OCI-LY1 (cell line): ENCODE measurements at regions not wholly inside any gene's neighbourhood (a gene's known extent, or its start where the extent isn't known, plus 50 kb on each side); places are given as distances from the start of the nearest gene placed in this dataset.

Source experiments
- H2AFZ ChIP-seq: fragments of 200-600 bp; sonication (generic), shearing (Covaris generic); 2 replicates; pipeline ENCODE4 v1.6.0; 2014; ENCODE audit warnings: antibody characterized with exemption, mild to moderate bottlenecking, low read length
- H3F3A ChIP-seq: fragments of 200-600 bp; sonication (generic), shearing (Covaris generic); 2 replicates; pipeline ENCODE4 v1.6.0; 2014; ENCODE audit warnings: mild to moderate bottlenecking, antibody characterized with exemption, low read length, moderate library complexity; ENCODE audit not compliant: insufficient read depth
- H3K27ac ChIP-seq: fragments of 200-600 bp; sonication (generic); 2 replicates; pipeline ENCODE4 v1.5.1; 2014; ENCODE audit warnings: low read length, mixed run types, mild to moderate bottlenecking, low read depth; ENCODE audit not compliant: poor library complexity, severe bottlenecking
- H3K27me3 ChIP-seq: fragments of 200-600 bp; sonication (generic); 2 replicates; pipeline ENCODE4 v1.6.0; 2014; ENCODE audit warnings: antibody characterized with exemption, mild to moderate bottlenecking, low read length, moderate library complexity; ENCODE audit not compliant: insufficient read depth
- H3K36me3 ChIP-seq: fragments of 200-600 bp; sonication (generic); 2 replicates; pipeline ENCODE4 v1.6.1; 2014; ENCODE audit warnings: mild to moderate bottlenecking, antibody characterized with exemption, low read length, moderate library complexity, mixed read lengths; ENCODE audit not compliant: insufficient read depth
- H3K4me1 ChIP-seq: fragments of 200-600 bp; sonication (generic); 2 replicates; pipeline ENCODE4 v1.5.1; 2014; ENCODE audit warnings: mild to moderate bottlenecking, low read length, moderate library complexity; ENCODE audit not compliant: insufficient read depth, severe bottlenecking
- H3K4me2 ChIP-seq: fragments of 200-600 bp; sonication (generic), shearing (Covaris generic); 2 replicates; pipeline ENCODE4 v1.6.1; 2014; ENCODE audit warnings: low read length
- H3K4me3 ChIP-seq: fragments of 200-600 bp; sonication (generic); 2 replicates; pipeline ENCODE4 v1.5.1; 2014; ENCODE audit warnings: low read length, low read depth, mild to moderate bottlenecking, mixed read lengths; ENCODE audit not compliant: poor library complexity, severe bottlenecking
- H3K79me2 ChIP-seq: fragments of 200-600 bp; shearing (Covaris generic); 2 replicates; pipeline ENCODE4 v1.6.1; 2016; ENCODE audit warnings: mixed run types, low read length, mixed read lengths; ENCODE audit not compliant: insufficient read depth
- H3K9ac ChIP-seq: fragments of 200-600 bp; sonication (generic), shearing (Covaris generic); 2 replicates; pipeline ENCODE4 v1.6.1; 2014; ENCODE audit warnings: mild to moderate bottlenecking, low read length, mixed read lengths
- H3K9me2 ChIP-seq: fragments of 200-600 bp; sonication (generic), shearing (Covaris generic); 2 replicates; pipeline ENCODE4 v1.6.1; 2014; ENCODE audit warnings: low read depth, mild to moderate bottlenecking, low read length, mixed read lengths
- H3K9me3 ChIP-seq: fragments of 200-600 bp; shearing (Covaris generic); 2 replicates; pipeline ENCODE4 v1.6.1; 2014; ENCODE audit warnings: low read length, mixed read lengths
- H4K20me1 ChIP-seq: fragments of 200-600 bp; sonication (generic), shearing (Covaris generic); 2 replicates; pipeline ENCODE4 v1.6.0; 2016; ENCODE audit warnings: mild to moderate bottlenecking, low read length; ENCODE audit not compliant: insufficient read depth
- EZH2 ChIP-seq: fragments of 200-600 bp; sonication (generic), shearing (Covaris generic); IDR thresholded peaks from 2 replicates; pipeline ENCODE4 v1.8.0; 2017; ENCODE audit warnings: borderline replicate concordance, mixed run types, mild to moderate bottlenecking, antibody characterized with exemption, low read length, moderate library complexity, mixed read lengths
- TF ChIP-seq, protein P1 (sequence below): fragments of 200-600 bp; sonication (generic), shearing (Covaris generic); IDR thresholded peaks from 2 replicates; pipeline ENCODE4 v1.5.1; 2017; ENCODE audit warnings: mild to moderate bottlenecking, antibody characterized with exemption, low read length, moderate library complexity, mixed read lengths

GRCh38 chr10:123588386-123588914, 77.7 kb upstream of the GPR26 start:
- Histone ChIP-seq H3K4me1 (no peaks in the 10 kb centered on the region), H3K9me2 (no peaks in the 10 kb centered on the region), H3K4me3 (no peak overlapping the region), H3K9ac (no peak overlapping the region), H3K36me3 (no peaks in the 10 kb centered on the region), H3K4me2 (no peak overlapping the region), H3K27me3 (0 out of 2 replicates have a peak, but pooled peaks cover under 1% of the 10 kb centered on the region), H3K79me2 (no peaks in the 10 kb centered on the region), H2AFZ (no peak overlapping the region), H3F3A (no peaks in the 10 kb centered on the region), H3K27ac (no peak overlapping the region), H3K9me3 (no peaks in the 10 kb centered on the region), H4K20me1 (no peaks in the 10 kb centered on the region)
- no peak for TF ChIP-seq EZH2
- TF ChIP-seq, protein P1, sequence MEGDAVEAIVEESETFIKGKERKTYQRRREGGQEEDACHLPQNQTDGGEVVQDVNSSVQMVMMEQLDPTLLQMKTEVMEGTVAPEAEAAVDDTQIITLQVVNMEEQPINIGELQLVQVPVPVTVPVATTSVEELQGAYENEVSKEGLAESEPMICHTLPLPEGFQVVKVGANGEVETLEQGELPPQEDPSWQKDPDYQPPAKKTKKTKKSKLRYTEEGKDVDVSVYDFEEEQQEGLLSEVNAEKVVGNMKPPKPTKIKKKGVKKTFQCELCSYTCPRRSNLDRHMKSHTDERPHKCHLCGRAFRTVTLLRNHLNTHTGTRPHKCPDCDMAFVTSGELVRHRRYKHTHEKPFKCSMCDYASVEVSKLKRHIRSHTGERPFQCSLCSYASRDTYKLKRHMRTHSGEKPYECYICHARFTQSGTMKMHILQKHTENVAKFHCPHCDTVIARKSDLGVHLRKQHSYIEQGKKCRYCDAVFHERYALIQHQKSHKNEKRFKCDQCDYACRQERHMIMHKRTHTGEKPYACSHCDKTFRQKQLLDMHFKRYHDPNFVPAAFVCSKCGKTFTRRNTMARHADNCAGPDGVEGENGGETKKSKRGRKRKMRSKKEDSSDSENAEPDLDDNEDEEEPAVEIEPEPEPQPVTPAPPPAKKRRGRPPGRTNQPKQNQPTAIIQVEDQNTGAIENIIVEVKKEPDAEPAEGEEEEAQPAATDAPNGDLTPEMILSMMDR = no peak

DNA sequence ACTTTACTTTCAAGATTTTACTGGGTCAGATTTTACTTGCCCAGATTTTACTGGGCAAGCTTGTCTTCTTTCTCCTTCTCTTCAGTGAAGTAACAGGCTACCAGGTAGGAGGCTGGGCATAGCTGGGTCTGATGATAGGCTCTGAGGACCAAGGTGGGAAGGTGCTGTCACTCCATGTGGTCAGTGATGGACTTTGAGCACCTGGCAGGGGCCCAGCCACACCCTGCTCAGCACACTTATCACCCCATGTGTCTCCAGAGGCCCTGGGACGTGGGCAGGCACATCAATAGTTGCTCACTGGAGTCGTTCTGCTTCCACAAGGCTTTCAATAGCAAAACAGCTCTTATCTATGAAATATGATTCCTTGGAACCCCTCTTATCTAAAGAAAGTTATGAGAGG, 70.5 kb upstream of the GPR26 start:
- no peak overlapping the region for H2AFZ ChIP-seq
- no peaks in the 10 kb centered on the region for H3K9me2 ChIP-seq
- TF ChIP-seq EZH2 = no peak
- TF ChIP-seq, protein P1 = no peak
- no peaks in the 10 kb centered on the region for H3F3A ChIP-seq
- H3K79me2 ChIP-seq = no peaks in the 10 kb centered on the region
- H3K27me3 ChIP-seq = no peaks in the 10 kb centered on the region
- no peak overlapping the region for H3K27ac ChIP-seq
- H3K4me2 ChIP-seq = no peak overlapping the region
- H3K36me3 ChIP-seq = no peaks in the 10 kb centered on the region
- no peak overlapping the region for H3K4me3 ChIP-seq
- H3K9me3 ChIP-seq = no peaks in the 10 kb centered on the region
- no peak overlapping the region for H3K9ac ChIP-seq
- H4K20me1 ChIP-seq = no peaks in the 10 kb centered on the region
- H3K4me1 ChIP-seq = no peaks in the 10 kb centered on the region

- Histone ChIP-seq H3K9ac (no peak overlapping the region), H3K79me2 (no peaks in the 10 kb centered on the region), H3K27ac (no peak overlapping the region), H3K9me3 (no peaks in the 10 kb centered on the region), H3F3A (no peaks in the 10 kb centered on the region), H3K4me2 (no peak overlapping the region), H4K20me1 (no peaks in the 10 kb centered on the region), H3K9me2 (no peaks in the 10 kb centered on the region), H3K36me3 (no peaks in the 10 kb centered on the region), H2AFZ (no peak overlapping the region), H3K27me3 (no peaks in the 10 kb centered on the region), H3K4me1 (no peaks in the 10 kb centered on the region), H3K4me3 (no peak overlapping the region)
- no peak for TF ChIP-seq EZH2
- TF ChIP-seq, protein P1 = no peak
Observed at GRCh38 chr10:123597676-123598075, 68.5 kb upstream of the GPR26 start.
